Endothelial cell (in vitro differentiated cells): ENCODE measurements at regions not wholly inside any gene's neighbourhood (a gene's known extent, or its start where the extent isn't known, plus 50 kb on each side); places are given as distances from the start of the nearest gene placed in this dataset.

Experiments
- DNase-seq: peaks from one replicate; pipeline ENCODE4 v3.0.0; 2021; ENCODE audit warnings: low spot score
- H3K27ac Mint-ChIP-seq: one replicate; pipeline ENCODE4 v1.8.0; 2021; ENCODE audit warnings: mixed read lengths, inconsistent platforms; ENCODE audit not compliant: unreplicated experiment
- H3K27me3 Mint-ChIP-seq: one replicate; pipeline ENCODE4 v1.8.0; 2021; ENCODE audit warnings: mild to moderate bottlenecking, moderate library complexity, mixed read lengths, inconsistent platforms; ENCODE audit not compliant: unreplicated experiment
- H3K36me3 Mint-ChIP-seq: one replicate; pipeline ENCODE4 v1.8.0; 2021; ENCODE audit warnings: mild to moderate bottlenecking, low read depth, mixed read lengths, inconsistent platforms; ENCODE audit not compliant: unreplicated experiment
- H3K4me1 Mint-ChIP-seq: one replicate; pipeline ENCODE4 v1.8.0; 2021; ENCODE audit warnings: mild to moderate bottlenecking, mixed read lengths, inconsistent platforms; ENCODE audit not compliant: unreplicated experiment
- H3K4me3 Mint-ChIP-seq: one replicate; pipeline ENCODE4 v1.8.0; 2021; ENCODE audit warnings: mild to moderate bottlenecking, mixed read lengths, inconsistent platforms; ENCODE audit not compliant: unreplicated experiment
- H3K9me3 Mint-ChIP-seq: one replicate; pipeline ENCODE4 v1.8.0; 2021; ENCODE audit warnings: mixed read lengths, inconsistent platforms; ENCODE audit not compliant: unreplicated experiment
- CTCF ChIP-seq: fragments of 200-600 bp; sonication (generic); IDR thresholded peaks from one replicate; pipeline ENCODE4 v1.5.0; 2021; ENCODE audit warnings: antibody characterized with exemption; ENCODE audit not compliant: unreplicated experiment

DNA sequence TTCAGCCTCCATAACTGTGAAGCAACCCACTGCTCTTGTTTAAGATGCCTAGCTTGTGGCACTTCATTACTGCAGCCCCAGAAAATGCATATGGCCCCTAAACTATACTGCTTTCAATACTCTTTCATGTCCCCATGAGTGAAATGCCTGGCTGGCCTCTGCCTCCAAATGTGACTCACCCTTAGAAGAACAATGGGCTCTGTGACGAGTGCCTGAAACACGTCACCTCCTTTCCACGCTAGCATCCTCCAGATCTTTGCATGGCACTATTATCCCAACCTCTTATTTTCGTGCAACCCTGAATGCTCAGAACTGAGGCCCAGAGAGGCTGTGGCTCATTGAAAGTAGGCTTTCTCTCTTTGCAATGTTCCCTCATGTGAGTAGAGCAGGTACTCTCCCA is 233.1 kb downstream of the CBLN1 start:
- H3K4me1 Mint-ChIP-seq, result peaks cover 2% of the 10 kb centered on the region
- H3K9me3 Mint-ChIP-seq, result no peaks in the 10 kb centered on the region
- no peak for DNase-seq
- H3K27me3 Mint-ChIP-seq, result peaks cover 3% of the 10 kb centered on the region
- no peaks in the 10 kb centered on the region for H3K36me3 Mint-ChIP-seq
- no peak for TF ChIP-seq CTCF
- no peak overlapping the region for H3K27ac Mint-ChIP-seq
- H3K4me3 Mint-ChIP-seq, result no peak overlapping the region

DNA sequence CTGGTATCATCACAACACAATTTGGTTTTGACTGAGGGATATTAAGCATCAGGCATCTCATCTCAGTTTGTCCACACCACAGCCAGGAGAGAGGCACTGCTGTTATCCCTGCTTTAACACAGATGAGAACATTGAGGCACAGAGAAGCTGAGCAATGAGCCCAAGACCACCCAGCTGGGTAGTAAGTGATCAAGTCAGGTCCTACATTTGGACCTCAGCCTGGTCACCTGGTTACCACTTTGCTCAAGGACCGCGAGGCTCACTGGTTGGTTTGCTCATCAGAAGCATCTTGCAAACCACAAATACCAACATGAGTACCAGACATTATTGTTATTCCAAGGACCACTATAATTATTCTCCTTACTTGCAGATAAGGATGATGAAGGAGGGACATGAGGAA is 245.5 kb downstream of the CBLN1 start:
- Mint-ChIP-seq H3K27ac (no peak overlapping the region), H3K9me3 (no peaks in the 10 kb centered on the region), H3K4me3 (no peak overlapping the region), H3K4me1 (no peaks in the 10 kb centered on the region), H3K27me3 (no peaks in the 10 kb centered on the region), H3K36me3 (no peaks in the 10 kb centered on the region)
- TF ChIP-seq CTCF, result no peak
- no peak for DNase-seq

DNA sequence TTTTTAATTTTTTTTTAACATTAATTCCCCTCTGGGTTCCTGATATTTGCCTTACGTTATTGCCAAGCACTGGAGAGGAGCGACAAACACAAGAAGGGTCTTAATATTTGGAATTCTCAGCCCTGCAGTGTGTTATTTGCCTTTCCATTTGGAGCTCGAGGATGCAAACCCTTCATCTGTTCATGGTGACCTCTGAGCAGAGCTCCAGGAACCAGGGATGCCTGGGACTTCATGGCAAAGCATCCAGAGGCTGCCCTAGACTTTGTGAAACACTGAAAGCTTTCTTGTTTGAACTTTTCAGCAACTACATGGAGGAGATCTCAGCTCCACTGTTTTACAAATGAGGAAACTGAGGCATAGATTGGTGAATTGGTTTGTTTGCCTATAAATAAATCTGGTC is 254.2 kb downstream of the CBLN1 start:
- H3K9me3 Mint-ChIP-seq, result no peaks in the 10 kb centered on the region
- peaks cover 10% of the 10 kb centered on the region for H3K4me1 Mint-ChIP-seq

DNA sequence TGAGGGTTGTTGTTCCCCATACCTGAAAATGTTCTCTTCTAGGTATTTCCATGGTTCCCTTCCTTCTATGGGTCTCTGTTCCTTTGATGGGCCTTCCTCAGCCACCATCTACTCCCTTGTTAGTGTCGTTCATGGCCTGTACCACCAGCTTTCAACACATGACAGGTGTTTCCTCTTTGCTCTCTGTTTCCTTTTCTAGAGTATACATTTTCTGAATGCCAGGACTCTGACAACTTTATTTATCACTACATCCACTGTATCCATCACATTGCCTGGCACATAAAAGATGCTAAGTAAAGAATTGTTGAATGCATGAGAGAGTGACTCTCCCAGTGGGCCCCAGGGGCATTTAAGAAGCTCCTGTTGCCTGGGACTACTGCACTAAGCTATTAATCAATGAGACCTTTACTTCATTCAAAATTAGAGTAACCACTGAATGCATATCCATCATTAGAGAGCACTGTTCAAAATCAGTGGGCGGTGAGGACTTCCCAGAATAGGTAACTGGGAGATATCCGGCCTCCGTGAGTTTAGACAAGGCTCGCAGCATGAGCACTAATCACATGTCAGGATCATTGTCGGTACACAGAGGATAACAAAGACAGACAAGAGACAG is 255.0 kb downstream of the CBLN1 start:
- peaks cover 16% of the 10 kb centered on the region for H3K4me1 Mint-ChIP-seq
- H3K36me3 Mint-ChIP-seq, result no peaks in the 10 kb centered on the region
- no peak overlapping the region for H3K4me3 Mint-ChIP-seq
- peaks cover 2% of the 10 kb centered on the region for H3K27me3 Mint-ChIP-seq
- H3K27ac Mint-ChIP-seq, result no peak overlapping the region
- TF ChIP-seq CTCF, result no peak
- no peak for DNase-seq
- no peaks in the 10 kb centered on the region for H3K9me3 Mint-ChIP-seq

More for the DNA sequence above, 254.2 kb downstream of the CBLN1 start:
- Mint-ChIP-seq H3K27me3 (peaks cover 2% of the 10 kb centered on the region), H3K27ac (no peak overlapping the region), H3K36me3 (no peaks in the 10 kb centered on the region), H3K4me3 (no peak overlapping the region)
- DNase-seq, result no peak
- no peak for TF ChIP-seq CTCF

DNA sequence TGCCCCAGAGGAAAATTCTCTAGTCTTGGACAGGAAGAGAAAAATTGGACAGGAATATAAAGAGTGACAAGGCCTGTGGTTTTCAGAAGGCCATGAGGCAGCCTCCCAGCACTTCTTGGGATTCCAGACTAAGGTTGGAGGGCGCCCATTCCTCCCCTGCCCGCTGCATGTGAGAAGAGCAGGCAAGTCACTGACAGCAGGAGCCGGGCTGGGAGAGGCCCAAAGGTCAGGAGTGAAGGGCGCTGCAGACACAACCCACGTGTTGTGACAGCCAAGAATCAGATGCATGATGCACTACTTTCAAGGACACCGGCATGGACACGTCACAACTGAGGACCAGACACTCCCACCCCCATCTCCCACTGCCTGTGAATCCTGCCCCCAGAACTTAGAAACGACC is 256.7 kb downstream of the CBLN1 start:
- H3K9me3 Mint-ChIP-seq, result no peaks in the 10 kb centered on the region

More for the DNA sequence above, 256.7 kb downstream of the CBLN1 start:
- no peak for TF ChIP-seq CTCF
- H3K4me1 Mint-ChIP-seq, result peaks cover 33% of the 10 kb centered on the region
- no peak overlapping the region for H3K27ac Mint-ChIP-seq
- no peak for DNase-seq
- no peak overlapping the region for H3K4me3 Mint-ChIP-seq
- peaks cover 2% of the 10 kb centered on the region for H3K27me3 Mint-ChIP-seq
- no peaks in the 10 kb centered on the region for H3K36me3 Mint-ChIP-seq
